ENCODE measurements at regions not wholly inside any gene's neighbourhood (a gene's known extent, or its start where the extent isn't known, plus 50 kb on each side); places are given as distances from the start of the nearest gene placed in this dataset.

DNA sequence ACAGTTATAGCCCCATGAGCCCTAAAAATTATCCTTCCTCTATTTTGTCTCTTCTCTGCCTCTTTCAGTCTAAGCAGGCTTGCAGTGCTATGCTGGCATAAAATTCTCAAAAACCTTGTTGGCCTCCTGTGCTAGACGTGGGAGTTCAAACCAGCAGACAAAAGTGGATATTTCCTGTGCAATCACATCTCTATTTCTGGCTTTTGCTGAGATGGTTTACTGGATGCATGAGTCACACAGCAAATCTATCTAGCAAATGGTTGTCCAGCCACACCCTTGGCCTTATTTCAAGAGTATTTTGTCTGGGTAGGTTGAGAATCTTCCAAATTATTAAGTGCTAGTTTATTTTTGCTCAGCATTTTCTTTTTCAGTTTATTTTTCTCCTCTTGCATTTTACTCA lies 370.8 kb downstream of the CDC14C start:
- TF ChIP-seq, protein P1, sequence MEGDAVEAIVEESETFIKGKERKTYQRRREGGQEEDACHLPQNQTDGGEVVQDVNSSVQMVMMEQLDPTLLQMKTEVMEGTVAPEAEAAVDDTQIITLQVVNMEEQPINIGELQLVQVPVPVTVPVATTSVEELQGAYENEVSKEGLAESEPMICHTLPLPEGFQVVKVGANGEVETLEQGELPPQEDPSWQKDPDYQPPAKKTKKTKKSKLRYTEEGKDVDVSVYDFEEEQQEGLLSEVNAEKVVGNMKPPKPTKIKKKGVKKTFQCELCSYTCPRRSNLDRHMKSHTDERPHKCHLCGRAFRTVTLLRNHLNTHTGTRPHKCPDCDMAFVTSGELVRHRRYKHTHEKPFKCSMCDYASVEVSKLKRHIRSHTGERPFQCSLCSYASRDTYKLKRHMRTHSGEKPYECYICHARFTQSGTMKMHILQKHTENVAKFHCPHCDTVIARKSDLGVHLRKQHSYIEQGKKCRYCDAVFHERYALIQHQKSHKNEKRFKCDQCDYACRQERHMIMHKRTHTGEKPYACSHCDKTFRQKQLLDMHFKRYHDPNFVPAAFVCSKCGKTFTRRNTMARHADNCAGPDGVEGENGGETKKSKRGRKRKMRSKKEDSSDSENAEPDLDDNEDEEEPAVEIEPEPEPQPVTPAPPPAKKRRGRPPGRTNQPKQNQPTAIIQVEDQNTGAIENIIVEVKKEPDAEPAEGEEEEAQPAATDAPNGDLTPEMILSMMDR (tag by site-specific recombination; IDR thresholded peaks at IDR 0.05): no peak
- TF ChIP-seq KLF10 (tag by site-specific recombination; IDR thresholded peaks at IDR 0.05) (no peak), ZBTB8A (tag by site-specific recombination; IDR thresholded peaks at IDR 0.05) (no peak), RBAK (tag by site-specific recombination; IDR thresholded peaks at IDR 0.05) (no peak), YY1 (tag by site-specific recombination; IDR thresholded peaks at IDR 0.05) (no peak)
- TF ChIP-seq, protein P2, sequence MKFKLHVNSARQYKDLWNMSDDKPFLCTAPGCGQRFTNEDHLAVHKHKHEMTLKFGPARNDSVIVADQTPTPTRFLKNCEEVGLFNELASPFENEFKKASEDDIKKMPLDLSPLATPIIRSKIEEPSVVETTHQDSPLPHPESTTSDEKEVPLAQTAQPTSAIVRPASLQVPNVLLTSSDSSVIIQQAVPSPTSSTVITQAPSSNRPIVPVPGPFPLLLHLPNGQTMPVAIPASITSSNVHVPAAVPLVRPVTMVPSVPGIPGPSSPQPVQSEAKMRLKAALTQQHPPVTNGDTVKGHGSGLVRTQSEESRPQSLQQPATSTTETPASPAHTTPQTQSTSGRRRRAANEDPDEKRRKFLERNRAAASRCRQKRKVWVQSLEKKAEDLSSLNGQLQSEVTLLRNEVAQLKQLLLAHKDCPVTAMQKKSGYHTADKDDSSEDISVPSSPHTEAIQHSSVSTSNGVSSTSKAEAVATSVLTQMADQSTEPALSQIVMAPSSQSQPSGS (tag by site-specific recombination; IDR thresholded peaks at IDR 0.05; ENCODE audit: low read depth): no peak
- TF ChIP-seq, protein P3, sequence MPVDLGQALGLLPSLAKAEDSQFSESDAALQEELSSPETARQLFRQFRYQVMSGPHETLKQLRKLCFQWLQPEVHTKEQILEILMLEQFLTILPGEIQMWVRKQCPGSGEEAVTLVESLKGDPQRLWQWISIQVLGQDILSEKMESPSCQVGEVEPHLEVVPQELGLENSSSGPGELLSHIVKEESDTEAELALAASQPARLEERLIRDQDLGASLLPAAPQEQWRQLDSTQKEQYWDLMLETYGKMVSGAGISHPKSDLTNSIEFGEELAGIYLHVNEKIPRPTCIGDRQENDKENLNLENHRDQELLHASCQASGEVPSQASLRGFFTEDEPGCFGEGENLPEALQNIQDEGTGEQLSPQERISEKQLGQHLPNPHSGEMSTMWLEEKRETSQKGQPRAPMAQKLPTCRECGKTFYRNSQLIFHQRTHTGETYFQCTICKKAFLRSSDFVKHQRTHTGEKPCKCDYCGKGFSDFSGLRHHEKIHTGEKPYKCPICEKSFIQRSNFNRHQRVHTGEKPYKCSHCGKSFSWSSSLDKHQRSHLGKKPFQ (tag by site-specific recombination; IDR thresholded peaks at IDR 0.05): no peak

All from HEK293 (cell line).